Epithelial cell of prostate (primary cell): ENCODE measurements at regions not wholly inside any gene's neighbourhood (a gene's known extent, or its start where the extent isn't known, plus 50 kb on each side); places are given as distances from the start of the nearest gene placed in this dataset.
"Not testable (repeated sequence)": the region's sequence is repeated elsewhere in the genome, so short reads cannot be mapped to it uniquely, and the experiment has no call there.

Experiments
- DNase-seq: peaks from one replicate; pipeline ENCODE4 v3.0.0-alpha.2; 2011; ENCODE audit warnings: low read depth, low spot score
- H3K27ac ChIP-seq: fragments of 450-650 bp; 2 replicates; pipeline ENCODE4 v1.5.1; 2017; ENCODE audit warnings: mild to moderate bottlenecking

DNA sequence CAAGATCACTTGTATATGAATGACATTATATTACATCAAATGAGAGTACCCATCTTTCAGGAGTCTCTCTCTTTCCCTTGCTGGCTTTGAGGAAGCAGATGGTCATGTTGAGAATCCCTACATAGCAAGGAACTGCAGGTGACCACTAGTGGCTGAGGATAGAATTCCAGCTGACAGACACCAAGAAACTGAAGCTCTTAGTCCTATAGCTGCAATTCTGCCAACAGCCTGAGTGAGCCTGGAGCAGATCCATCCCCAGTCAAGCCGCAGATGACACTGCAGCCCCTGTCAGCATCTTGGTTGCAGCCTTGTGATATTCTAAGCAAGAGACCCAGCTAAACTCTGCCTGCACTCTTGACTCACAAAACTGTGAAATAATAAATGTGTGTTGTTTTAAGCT lies 531.5 kb downstream of the CSNK1G3 start:
- no peak for DNase-seq
- H3K27ac ChIP-seq = no peak overlapping the region

DNA sequence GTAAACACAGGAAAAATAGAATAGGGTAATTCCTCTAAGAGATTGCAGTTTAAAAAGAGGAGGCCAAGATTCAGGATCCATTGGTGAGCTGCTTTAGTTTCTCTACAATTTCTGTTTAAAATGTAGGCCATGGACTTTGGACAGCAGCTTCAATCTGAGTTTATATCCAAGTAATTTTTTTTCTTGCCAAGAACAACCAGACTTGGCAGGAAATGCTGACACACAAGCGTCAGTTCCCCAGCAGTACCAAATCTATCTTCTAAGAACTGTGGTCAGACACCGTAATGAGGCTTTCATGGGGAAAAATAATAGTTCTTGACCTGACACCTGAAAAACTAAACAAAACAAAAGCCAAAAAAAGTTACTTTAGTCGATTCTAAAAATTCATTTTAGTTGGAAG lies 528.8 kb downstream of the CSNK1G3 start:
- H3K27ac ChIP-seq = no peak overlapping the region
- DNase-seq = no peak

- no peak for DNase-seq
- no peak overlapping the region for H3K27ac ChIP-seq
Measured at GRCh38 chr5:124039410-124039809, 527.4 kb downstream of the CSNK1G3 start.

- H3K27ac ChIP-seq = no peak overlapping the region
- no peak for DNase-seq
Measured at GRCh38 chr5:124036786-124037185, 524.8 kb downstream of the CSNK1G3 start.

- no peak for DNase-seq
- no peak overlapping the region for H3K27ac ChIP-seq
Measured at GRCh38 chr5:124034963-124035362, 523.0 kb downstream of the CSNK1G3 start.

GRCh38 chr5:124034083-124034700 lies 522.2 kb downstream of the CSNK1G3 start:
- DNase-seq = no peak
- H3K27ac ChIP-seq = no peak overlapping the region

GRCh38 chr5:124030043-124030491 lies 518.1 kb downstream of the CSNK1G3 start:
- no peak overlapping the region for H3K27ac ChIP-seq
- no peak for DNase-seq

DNA sequence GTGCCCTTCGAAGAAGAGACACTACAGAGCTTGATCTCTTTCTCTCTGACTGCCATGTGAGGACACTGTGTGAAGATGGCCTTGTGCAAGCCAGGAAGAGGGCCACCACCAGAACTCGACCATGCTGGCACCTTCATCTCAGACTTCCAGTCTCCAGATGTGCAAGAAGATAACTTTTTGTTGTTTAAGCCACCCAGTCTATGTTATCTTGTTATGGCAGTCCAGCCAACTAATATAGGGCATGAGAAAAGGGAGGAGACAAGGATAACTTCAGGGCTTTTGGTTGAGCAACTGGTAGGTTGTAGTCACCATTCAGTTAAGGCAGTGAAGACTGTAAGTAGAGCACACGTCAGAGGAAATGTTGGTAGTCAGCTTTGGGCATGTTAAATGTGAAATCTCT lies 515.5 kb downstream of the CSNK1G3 start:
- H3K27ac ChIP-seq = no peak overlapping the region
- DNase-seq = no peak

DNA sequence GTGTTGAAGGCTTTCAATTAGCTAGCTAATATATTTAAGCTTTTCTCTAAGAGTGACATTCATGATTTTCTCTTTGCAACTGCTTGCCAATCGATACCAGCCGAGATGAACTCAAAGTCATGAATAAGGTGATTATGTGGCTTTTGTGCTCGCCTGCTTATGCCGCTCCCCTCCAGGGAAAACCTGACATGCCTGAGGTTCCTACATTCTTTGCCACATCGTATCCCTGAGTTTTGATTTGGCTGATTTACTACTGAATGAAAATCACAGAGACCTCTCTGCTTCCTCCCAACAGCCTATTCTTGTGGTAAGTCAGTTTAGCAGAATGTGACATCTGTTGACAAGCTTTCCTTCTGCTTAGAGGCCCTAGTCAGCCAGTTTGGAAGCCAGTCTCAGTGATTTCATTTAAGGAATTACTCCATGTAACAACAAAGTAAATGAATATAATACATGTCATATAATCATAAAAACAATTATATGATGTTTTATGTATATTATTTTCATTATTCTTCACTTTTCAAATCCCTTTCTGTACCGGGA lies 513.4 kb downstream of the CSNK1G3 start:
- no peak for DNase-seq

DNA sequence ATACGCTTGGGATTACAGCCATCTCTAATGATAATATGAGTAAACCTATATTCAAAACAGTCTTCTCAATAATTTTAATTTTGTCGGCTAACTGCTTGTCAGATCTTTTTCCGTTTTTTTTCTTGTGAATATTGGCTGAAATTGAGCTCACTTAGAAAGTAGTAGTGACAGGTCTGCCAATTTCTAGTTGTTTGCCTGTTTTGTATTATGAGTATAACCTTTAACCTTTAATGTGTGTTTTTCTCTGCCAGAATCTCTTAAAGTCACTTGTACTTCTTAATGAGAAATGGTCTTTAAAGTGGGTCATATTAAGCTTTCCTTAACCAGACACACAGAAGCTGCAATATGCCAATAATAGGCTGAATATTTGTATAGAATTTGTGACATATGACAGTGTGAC lies 511.0 kb downstream of the CSNK1G3 start:
- H3K27ac ChIP-seq = no peak overlapping the region
- DNase-seq = no peak

More for the DNA sequence above, 513.4 kb downstream of the CSNK1G3 start:
- no peak overlapping the region for H3K27ac ChIP-seq

DNA sequence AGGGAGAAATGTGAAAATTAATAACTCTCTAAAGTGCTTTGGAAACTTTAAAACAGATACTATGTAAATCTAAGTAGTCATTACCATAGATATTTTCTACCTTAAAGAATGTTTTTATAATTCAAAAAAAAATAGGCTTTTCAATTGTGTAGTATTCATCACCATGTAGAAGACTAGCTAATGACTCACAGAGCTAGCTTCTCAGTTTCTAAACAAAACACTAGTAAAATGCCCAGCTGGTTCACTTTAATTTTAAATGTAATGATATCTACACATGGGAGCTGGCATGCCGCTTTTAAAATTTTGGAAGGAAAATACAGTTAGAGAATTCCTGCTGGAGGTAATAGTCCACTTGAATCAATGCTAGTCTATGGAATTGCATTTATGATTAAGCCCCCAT lies 509.8 kb downstream of the CSNK1G3 start:
- DNase-seq = no peak
- no peak overlapping the region for H3K27ac ChIP-seq

GRCh38 chr5:124021066-124021641 lies 509.2 kb downstream of the CSNK1G3 start:
- H3K27ac ChIP-seq = no peak overlapping the region
- DNase-seq = no peak

GRCh38 chr5:124017321-124017720 lies 505.3 kb downstream of the CSNK1G3 start:
- DNase-seq, H3K27ac ChIP-seq: not testable (repeated sequence)

GRCh38 chr5:124007675-124008398 lies 495.9 kb downstream of the CSNK1G3 start:
- no peak overlapping the region for H3K27ac ChIP-seq
- no peak for DNase-seq

- DNase-seq = no peak
- no peak overlapping the region for H3K27ac ChIP-seq
Measured at GRCh38 chr5:124001036-124001615, 489.1 kb downstream of the CSNK1G3 start.

DNA sequence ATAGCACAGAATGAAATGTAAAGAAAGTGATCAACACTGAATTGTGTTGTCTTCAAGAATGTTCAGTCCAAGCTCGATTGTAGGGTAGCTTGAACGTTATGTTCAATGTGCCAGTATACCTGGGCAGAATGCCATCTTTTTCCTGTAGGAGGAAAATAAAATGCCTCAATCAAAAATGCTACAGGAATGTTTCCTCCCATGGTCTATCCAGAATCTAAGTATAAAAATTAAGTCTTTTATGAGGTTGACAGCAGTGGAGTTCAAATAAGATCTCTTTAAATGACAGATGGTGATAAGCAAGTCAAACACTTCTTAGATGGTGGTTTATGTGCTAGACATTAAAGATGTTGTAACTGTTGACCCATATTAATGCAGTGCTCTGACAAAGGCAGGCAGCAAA lies 488.6 kb downstream of the CSNK1G3 start:
- DNase-seq = no peak

GRCh38 chr5:123997462-123998215 lies 485.7 kb downstream of the CSNK1G3 start:
- H3K27ac ChIP-seq = no peak overlapping the region
- DNase-seq = no peak

More for the DNA sequence above, 488.6 kb downstream of the CSNK1G3 start:
- no peak overlapping the region for H3K27ac ChIP-seq

DNA sequence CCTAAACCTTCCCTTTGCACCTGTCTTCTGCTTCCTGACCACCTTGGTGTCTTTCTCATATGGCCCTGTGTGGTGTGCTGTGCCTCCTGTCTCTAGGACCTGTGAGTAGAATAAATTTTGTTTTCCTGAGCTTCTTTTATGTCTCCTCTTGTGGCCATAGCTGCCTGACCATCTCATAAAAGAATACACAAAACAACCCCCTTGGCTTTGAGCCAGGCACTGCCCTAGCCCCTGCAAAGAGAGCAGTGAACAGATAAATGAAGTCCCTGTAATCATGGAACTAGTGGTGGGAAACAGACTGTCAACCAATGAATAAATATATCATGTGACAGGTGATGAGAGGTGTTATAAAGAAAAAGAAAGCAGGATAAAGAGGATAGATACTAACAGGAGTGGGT lies 485.1 kb downstream of the CSNK1G3 start:
- H3K27ac ChIP-seq = no peak overlapping the region
- DNase-seq = no peak

- no peak overlapping the region for H3K27ac ChIP-seq
- no peak for DNase-seq
Measured at GRCh38 chr5:123992641-123993040, 480.7 kb downstream of the CSNK1G3 start.

DNA sequence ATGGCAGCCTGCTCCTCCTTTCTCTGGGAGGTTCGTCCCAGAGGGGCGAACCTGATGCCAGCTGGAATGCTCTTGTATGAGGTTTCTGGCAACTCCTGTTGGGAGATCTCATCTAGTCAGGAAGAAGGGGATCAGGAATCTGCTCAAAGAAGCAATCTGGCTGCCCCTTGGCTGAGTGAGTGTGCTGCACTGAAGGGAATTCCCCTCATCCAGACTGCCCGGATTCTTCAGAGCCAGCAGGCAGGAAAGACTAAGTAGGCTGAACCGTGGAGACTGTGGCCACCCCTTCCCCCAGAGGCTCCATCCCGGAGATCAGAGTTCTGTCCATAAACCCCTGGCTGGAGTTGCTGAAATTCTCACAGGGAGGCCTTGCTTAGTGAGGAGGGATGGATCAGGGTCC lies 476.0 kb downstream of the CSNK1G3 start:
- no peak for DNase-seq

More for the DNA sequence above, 476.0 kb downstream of the CSNK1G3 start:
- no peak overlapping the region for H3K27ac ChIP-seq
